Cardiac septum (tissue), 1 donor: ENCODE measurements at regions not wholly inside any gene's neighbourhood (a gene's known extent, or its start where the extent isn't known, plus 50 kb on each side); places are given as distances from the start of the nearest gene placed in this dataset.

Experiments used
- DNase-seq: peaks from one replicate; pipeline ENCODE4 v3.0.0-alpha.2; 2020; ENCODE audit warnings: low spot score
- intact Hi-C: fragments of 100-400 bp; cut with DNase I; formaldehyde crosslinking; loops from one replicate; pipeline ENCODE4 v1.14.0; 2022
- donor health status: DM: no; HTN: no; CAD: no.

GRCh38 chr5:89436464-89436863, 553.5 kb upstream of the MEF2C start:
- intact Hi-C loops, result loop anchor here (2.0 kb wide), 1 partner anchor 22 kb away; no protein-coding TSS in a partner anchor
- no peak for DNase-seq

GRCh38 chr5:89435347-89435746, 552.4 kb upstream of the MEF2C start:
- intact Hi-C loops, result no loop called here
- no peak for DNase-seq

GRCh38 chr5:89428624-89429023, 545.6 kb upstream of the MEF2C start:
- intact Hi-C loops, result no loop called here
- DNase-seq, result no peak

GRCh38 chr5:89425062-89425461, 542.1 kb upstream of the MEF2C start:
- DNase-seq, result no peak
- intact Hi-C loops, result no loop called here

- DNase-seq, result no peak
- intact Hi-C loops, result no loop called here
Measured at GRCh38 chr5:89421035-89421434, 538.1 kb upstream of the MEF2C start.

- DNase-seq, result no peak
- intact Hi-C loops, result no loop called here
Measured at GRCh38 chr5:89418407-89419085, 535.6 kb upstream of the MEF2C start.

GRCh38 chr5:89417990-89418389, 535.0 kb upstream of the MEF2C start:
- no peak for DNase-seq
- intact Hi-C loops, result no loop called here

GRCh38 chr5:89417515-89417914, 534.5 kb upstream of the MEF2C start:
- DNase-seq, result no peak
- intact Hi-C loops, result no loop called here

- intact Hi-C loops, result no loop called here
Measured at GRCh38 chr5:89411891-89412290, 528.9 kb upstream of the MEF2C start.

GRCh38 chr5:89407054-89407453, 524.1 kb upstream of the MEF2C start:
- intact Hi-C loops, result no loop called here

More at GRCh38 chr5:89411891-89412290, 528.9 kb upstream of the MEF2C start:
- DNase-seq, result no peak

GRCh38 chr5:89401659-89402058, 518.7 kb upstream of the MEF2C start:
- intact Hi-C loops, result no loop called here
- no peak for DNase-seq

More at GRCh38 chr5:89407054-89407453, 524.1 kb upstream of the MEF2C start:
- DNase-seq, result no peak

GRCh38 chr5:89401012-89401411, 518.0 kb upstream of the MEF2C start:
- intact Hi-C loops, result no loop called here
- no peak for DNase-seq

GRCh38 chr5:89399548-89399947, 516.6 kb upstream of the MEF2C start:
- DNase-seq, result no peak
- intact Hi-C loops, result no loop called here

GRCh38 chr5:89397096-89397495, 514.1 kb upstream of the MEF2C start:
- DNase-seq, result no peak
- intact Hi-C loops, result no loop called here

- intact Hi-C loops, result no loop called here
Measured at GRCh38 chr5:89396278-89396954, 513.4 kb upstream of the MEF2C start.

GRCh38 chr5:89395111-89395510, 512.1 kb upstream of the MEF2C start:
- intact Hi-C loops, result no loop called here
- no peak for DNase-seq

More at GRCh38 chr5:89396278-89396954, 513.4 kb upstream of the MEF2C start:
- DNase-seq, result no peak

- DNase-seq, result no peak
- intact Hi-C loops, result no loop called here
Measured at GRCh38 chr5:89388872-89389271, 505.9 kb upstream of the MEF2C start.

GRCh38 chr5:89384391-89384790, 501.4 kb upstream of the MEF2C start:
- DNase-seq, result no peak
- intact Hi-C loops, result no loop called here

- intact Hi-C loops, result no loop called here
- DNase-seq, result no peak
Measured at GRCh38 chr5:89380635-89381034, 497.7 kb upstream of the MEF2C start.

- intact Hi-C loops, result no loop called here
- no peak for DNase-seq
Measured at GRCh38 chr5:89377767-89378455, 494.9 kb upstream of the MEF2C start.
